ENCODE measurements at regions not wholly inside any gene's neighbourhood (a gene's known extent, or its start where the extent isn't known, plus 50 kb on each side); places are given as distances from the start of the nearest gene placed in this dataset.
"Not testable (repeated sequence)": the region's sequence is repeated elsewhere in the genome, so short reads cannot be mapped to it uniquely, and the experiment has no call there.

- no peak for DNase-seq (ENCODE audit: low read depth)
- no peak for TF ChIP-seq CTCF (IDR thresholded peaks at IDR 0.05; ENCODE audit: low read length, missing control alignments)
- H3K4me3 ChIP-seq (replicated peaks; ENCODE audit: low read depth, low read length) = no peak overlapping the region
Observed at GRCh38 chr12:128033473-128033872, 233.5 kb upstream of the TMEM132C start.

GRCh38 chr12:128040971-128041370 lies 226.0 kb upstream of the TMEM132C start:
- no peak for DNase-seq (ENCODE audit: low read depth)
- no peak for TF ChIP-seq CTCF (IDR thresholded peaks at IDR 0.05; ENCODE audit: low read length, missing control alignments)
- no peak overlapping the region for H3K4me3 ChIP-seq (replicated peaks; ENCODE audit: low read depth, low read length)

- DNase-seq (ENCODE audit: low read depth); H3K4me3 ChIP-seq (replicated peaks; ENCODE audit: low read depth, low read length): not testable (repeated sequence)
Observed at GRCh38 chr12:128042283-128042682, 224.7 kb upstream of the TMEM132C start.

GRCh38 chr12:128042825-128043224 lies 224.1 kb upstream of the TMEM132C start:
- no peak for TF ChIP-seq CTCF (IDR thresholded peaks at IDR 0.05; ENCODE audit: low read length, missing control alignments)
- H3K4me3 ChIP-seq (replicated peaks; ENCODE audit: low read depth, low read length) = no peak overlapping the region
- no peak for DNase-seq (ENCODE audit: low read depth)

GRCh38 chr12:128043317-128043716 lies 223.7 kb upstream of the TMEM132C start:
- TF ChIP-seq CTCF (IDR thresholded peaks at IDR 0.05; ENCODE audit: low read length, missing control alignments) = no peak
- no peak for DNase-seq (ENCODE audit: low read depth)
- no peak overlapping the region for H3K4me3 ChIP-seq (replicated peaks; ENCODE audit: low read depth, low read length)

- no peak overlapping the region for H3K4me3 ChIP-seq (replicated peaks; ENCODE audit: low read depth, low read length)
- no peak for DNase-seq (ENCODE audit: low read depth)
- no peak for TF ChIP-seq CTCF (IDR thresholded peaks at IDR 0.05; ENCODE audit: low read length, missing control alignments)
Observed at GRCh38 chr12:128047266-128048060, 219.5 kb upstream of the TMEM132C start.

- DNase-seq (ENCODE audit: low read depth) = no peak
- no peak for TF ChIP-seq CTCF (IDR thresholded peaks at IDR 0.05; ENCODE audit: low read length, missing control alignments)
- H3K4me3 ChIP-seq (replicated peaks; ENCODE audit: low read depth, low read length) = no peak overlapping the region
Observed at GRCh38 chr12:128052331-128052730, 214.6 kb upstream of the TMEM132C start.

Data from fibroblast of pulmonary artery (primary cell).